Adipocyte (in vitro differentiated cells): ENCODE measurements at regions not wholly inside any gene's neighbourhood (a gene's known extent, or its start where the extent isn't known, plus 50 kb on each side); places are given as distances from the start of the nearest gene placed in this dataset.

Experiments
- DNase-seq: peaks from one replicate; pipeline ENCODE4 v3.0.0-alpha.2; 2015; ENCODE audit warnings: low read depth
- H3K27me3 ChIP-seq: replicated peaks from 2 replicates; pipeline ENCODE4 v1.7.0; 2013; ENCODE audit warnings: mild to moderate bottlenecking, low read length, moderate library complexity; ENCODE audit not compliant: control insufficient read depth, insufficient read depth
- H3K36me3 ChIP-seq: 2 replicates; pipeline ENCODE4 v1.7.0; 2013; ENCODE audit warnings: low read length, mild to moderate bottlenecking, moderate library complexity; ENCODE audit not compliant: control insufficient read depth, insufficient read depth, severe bottlenecking
- H3K4me1 ChIP-seq: 2 replicates; pipeline ENCODE4 v1.7.0; 2013; ENCODE audit warnings: mild to moderate bottlenecking, low read length, moderate library complexity; ENCODE audit not compliant: control insufficient read depth, insufficient read depth
- H3K4me3 ChIP-seq: 2 replicates; pipeline ENCODE4 v1.7.0; 2013; ENCODE audit warnings: mild to moderate bottlenecking, low read length, moderate library complexity
- H3K9ac ChIP-seq: 2 replicates; pipeline ENCODE4 v1.7.0; 2013; ENCODE audit warnings: mild to moderate bottlenecking, low read length, moderate library complexity
- H3K9me3 ChIP-seq: 2 replicates; pipeline ENCODE4 v1.7.0; 2013; ENCODE audit warnings: mild to moderate bottlenecking, low read length, moderate library complexity; ENCODE audit not compliant: control insufficient read depth

DNA sequence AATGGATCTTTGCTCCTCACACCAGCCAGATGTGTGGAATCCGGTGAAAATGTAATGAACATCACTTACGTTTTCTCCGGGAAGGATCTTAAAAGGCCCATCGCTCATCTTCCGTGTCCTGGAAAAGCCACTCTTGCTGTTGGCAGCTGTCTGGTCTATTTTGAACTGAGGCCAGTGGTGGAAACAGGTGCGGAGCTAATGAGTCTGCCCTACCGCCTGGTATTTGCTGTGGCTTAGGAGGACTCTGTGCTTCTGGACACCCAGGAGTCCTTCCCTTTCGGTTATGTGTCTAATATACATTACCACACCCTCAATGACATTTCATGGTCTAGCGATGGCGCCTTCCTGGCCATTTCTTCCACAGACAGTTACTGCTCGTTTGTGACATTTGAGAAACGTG, 264.2 kb upstream of the PREP start:
- Histone ChIP-seq H3K4me1 (peaks cover 5% of the 10 kb centered on the region), H3K4me3 (no peak overlapping the region), H3K9me3 (peaks cover 10% of the 10 kb centered on the region), H3K27me3 (no peaks in the 10 kb centered on the region), H3K36me3 (no peaks in the 10 kb centered on the region), H3K9ac (no peak overlapping the region)
- DNase-seq: no peak

DNA sequence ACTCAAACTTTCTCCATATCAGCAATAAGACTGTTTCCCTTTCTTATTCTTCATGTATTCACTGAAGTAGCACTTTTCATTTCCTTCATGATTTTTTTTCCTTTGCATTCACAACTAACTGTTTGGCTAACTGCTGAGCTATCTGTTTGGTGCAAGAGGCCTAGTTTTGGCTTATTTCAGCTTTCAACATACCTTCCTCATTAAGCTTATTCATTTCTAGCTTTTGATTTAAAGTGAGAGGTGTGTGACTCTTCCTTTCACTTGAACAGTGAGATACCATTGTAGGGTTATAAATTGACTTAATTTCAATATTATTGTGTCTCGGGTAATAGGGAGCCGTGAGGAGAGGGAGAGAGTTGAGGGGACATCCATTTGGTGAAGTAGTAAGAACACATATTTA, 262.0 kb upstream of the PREP start:
- H3K4me1 ChIP-seq: peaks cover 5% of the 10 kb centered on the region
- no peak for DNase-seq
- H3K27me3 ChIP-seq: no peaks in the 10 kb centered on the region
- no peak overlapping the region for H3K4me3 ChIP-seq
- H3K9me3 ChIP-seq: peaks cover 10% of the 10 kb centered on the region
- H3K9ac ChIP-seq: no peak overlapping the region
- no peaks in the 10 kb centered on the region for H3K36me3 ChIP-seq

DNA sequence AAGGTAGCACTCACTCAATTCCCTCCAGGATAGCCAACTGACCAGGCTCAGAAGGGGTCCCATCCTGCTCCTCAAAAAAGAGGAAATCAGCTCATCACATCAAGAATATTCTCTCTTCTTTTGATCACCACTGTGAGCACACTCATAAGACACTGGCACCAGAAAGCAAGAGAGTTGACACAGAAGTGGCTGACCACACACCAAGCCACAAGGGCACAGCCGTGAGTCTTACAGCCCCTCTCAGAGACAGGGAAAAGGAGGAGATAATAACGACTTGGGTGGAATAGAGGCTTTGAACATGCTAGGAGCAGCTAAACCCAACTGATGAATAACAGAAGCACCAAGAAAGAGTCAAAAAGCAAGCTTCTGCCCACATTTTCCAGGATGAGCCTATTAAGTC, 249.1 kb upstream of the PREP start:
- Histone ChIP-seq H3K9me3 (peaks cover 4% of the 10 kb centered on the region), H3K4me3 (no peak overlapping the region), H3K9ac (no peak overlapping the region), H3K27me3 (peaks cover 5% of the 10 kb centered on the region), H3K4me1 (no peaks in the 10 kb centered on the region), H3K36me3 (no peaks in the 10 kb centered on the region)
- DNase-seq: no peak

DNA sequence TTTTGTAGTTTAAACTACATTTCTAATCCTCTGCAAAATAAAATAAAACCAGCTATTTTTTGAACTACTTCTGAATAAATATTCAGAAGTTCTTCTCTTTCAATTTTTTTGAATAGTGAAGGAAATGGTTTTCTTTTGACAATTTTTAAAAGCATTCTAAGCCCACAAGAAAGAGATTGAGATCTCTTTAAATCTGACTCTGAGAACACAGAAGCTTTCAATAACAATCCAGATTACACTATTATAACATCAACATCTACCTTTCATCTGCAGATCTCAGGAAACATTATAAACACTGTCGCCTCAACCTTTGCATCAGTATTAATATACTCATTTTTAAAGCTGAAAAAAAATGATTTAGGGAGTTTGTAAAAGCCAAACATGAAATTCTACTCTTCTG, 247.5 kb upstream of the PREP start:
- no peak overlapping the region for H3K9ac ChIP-seq
- H3K9me3 ChIP-seq: peaks cover 4% of the 10 kb centered on the region
- no peaks in the 10 kb centered on the region for H3K36me3 ChIP-seq
- H3K4me1 ChIP-seq: no peaks in the 10 kb centered on the region
- H3K27me3 ChIP-seq: peaks cover 5% of the 10 kb centered on the region
- no peak for DNase-seq
- H3K4me3 ChIP-seq: no peak overlapping the region

DNA sequence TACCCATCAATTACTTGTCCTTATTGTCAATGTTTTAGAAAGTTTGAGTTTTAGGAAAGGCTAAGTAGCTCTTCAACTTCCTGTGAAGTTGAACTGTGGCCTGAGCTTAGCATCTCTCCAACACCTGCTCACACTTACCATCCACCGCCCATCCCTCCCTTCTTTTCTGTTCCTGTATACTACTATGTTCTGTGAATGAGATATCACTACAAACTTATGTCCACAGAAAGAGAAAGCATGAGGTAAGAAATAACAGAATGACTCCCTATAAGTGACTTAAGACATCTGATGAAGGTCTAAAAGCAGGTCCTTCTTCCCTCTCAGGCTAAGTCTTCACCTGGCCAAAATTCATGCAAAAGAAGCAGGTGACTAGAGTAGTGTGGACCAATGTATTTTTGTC, 246.3 kb upstream of the PREP start:
- H3K9me3 ChIP-seq: peaks cover 4% of the 10 kb centered on the region

DNA sequence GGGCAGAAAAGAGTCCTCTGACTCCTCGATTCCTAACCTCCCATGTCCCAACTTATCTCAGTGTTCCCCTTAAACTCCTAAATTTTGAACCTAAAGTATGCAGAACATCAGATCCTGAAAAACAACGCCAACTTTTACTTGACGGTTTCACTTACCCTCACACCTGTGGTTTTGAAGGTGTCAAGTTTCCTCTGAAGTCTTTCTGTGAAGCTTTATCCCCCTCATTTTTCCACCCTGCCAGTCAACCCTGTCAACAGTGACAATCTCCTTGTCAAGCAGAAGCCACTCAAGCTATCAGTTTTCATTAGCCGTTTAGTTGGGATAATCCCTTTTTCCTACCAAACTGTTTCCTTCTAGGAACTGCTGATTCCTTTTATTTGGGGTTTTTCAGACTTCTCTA, 245.4 kb upstream of the PREP start:
- Histone ChIP-seq H3K27me3 (peaks cover 5% of the 10 kb centered on the region), H3K36me3 (no peaks in the 10 kb centered on the region), H3K4me3 (no peak overlapping the region), H3K4me1 (no peaks in the 10 kb centered on the region), H3K9me3 (no peaks in the 10 kb centered on the region), H3K9ac (no peak overlapping the region)
- DNase-seq: no peak

More for the DNA sequence above, 246.3 kb upstream of the PREP start:
- no peak for DNase-seq
- peaks cover 5% of the 10 kb centered on the region for H3K27me3 ChIP-seq
- no peak overlapping the region for H3K4me3 ChIP-seq
- H3K4me1 ChIP-seq: no peaks in the 10 kb centered on the region
- H3K36me3 ChIP-seq: no peaks in the 10 kb centered on the region
- no peak overlapping the region for H3K9ac ChIP-seq

DNA sequence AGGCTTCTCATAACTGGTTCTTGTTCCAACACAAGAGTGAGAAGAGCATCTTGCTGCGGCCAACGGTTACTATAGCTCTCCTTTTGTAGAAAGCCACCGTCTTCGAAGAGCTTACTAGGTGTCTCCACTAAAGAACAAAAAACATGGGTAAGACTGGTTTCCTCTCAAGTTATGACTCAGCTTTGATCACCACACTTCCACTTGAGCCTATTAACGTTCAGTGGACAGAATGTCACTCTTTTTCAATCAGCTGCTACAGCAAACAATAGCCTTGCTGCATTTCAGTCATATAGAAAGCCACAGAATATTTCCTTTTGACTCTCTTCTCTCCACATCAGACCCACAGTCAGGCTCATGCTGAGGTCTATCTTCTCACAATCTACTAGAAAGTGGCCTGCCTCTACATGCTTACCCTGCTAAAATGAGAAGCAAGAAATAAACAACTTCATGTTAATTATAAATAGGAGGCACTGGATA, 243.5 kb upstream of the PREP start:
- no peak overlapping the region for H3K9ac ChIP-seq
- no peaks in the 10 kb centered on the region for H3K9me3 ChIP-seq
- no peaks in the 10 kb centered on the region for H3K36me3 ChIP-seq
- peaks cover 5% of the 10 kb centered on the region for H3K27me3 ChIP-seq
- H3K4me3 ChIP-seq: no peak overlapping the region
- DNase-seq: no peak
- H3K4me1 ChIP-seq: no peaks in the 10 kb centered on the region

DNA sequence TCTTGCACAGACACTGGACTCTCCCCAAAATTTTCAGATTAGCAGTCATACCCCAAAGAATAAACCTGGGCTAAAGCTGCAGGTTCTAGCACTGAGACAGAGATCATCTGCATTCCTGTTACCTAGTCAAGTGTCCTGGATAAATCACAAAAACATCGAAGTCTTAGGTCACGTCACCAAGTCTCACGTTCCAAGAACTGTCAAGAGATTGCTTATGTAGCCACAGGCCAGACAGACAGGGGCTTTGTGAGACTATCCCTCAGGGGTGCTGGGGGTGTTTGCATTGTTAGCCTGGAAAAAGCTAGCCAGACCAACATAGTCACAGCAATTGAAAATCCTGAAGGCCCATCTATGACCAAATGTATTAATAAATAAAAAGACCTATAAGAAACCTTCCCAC, 243.1 kb upstream of the PREP start:
- Histone ChIP-seq H3K36me3 (no peaks in the 10 kb centered on the region), H3K9ac (no peak overlapping the region), H3K4me3 (no peak overlapping the region), H3K9me3 (no peaks in the 10 kb centered on the region), H3K4me1 (no peaks in the 10 kb centered on the region), H3K27me3 (peaks cover 5% of the 10 kb centered on the region)
- DNase-seq: no peak

DNA sequence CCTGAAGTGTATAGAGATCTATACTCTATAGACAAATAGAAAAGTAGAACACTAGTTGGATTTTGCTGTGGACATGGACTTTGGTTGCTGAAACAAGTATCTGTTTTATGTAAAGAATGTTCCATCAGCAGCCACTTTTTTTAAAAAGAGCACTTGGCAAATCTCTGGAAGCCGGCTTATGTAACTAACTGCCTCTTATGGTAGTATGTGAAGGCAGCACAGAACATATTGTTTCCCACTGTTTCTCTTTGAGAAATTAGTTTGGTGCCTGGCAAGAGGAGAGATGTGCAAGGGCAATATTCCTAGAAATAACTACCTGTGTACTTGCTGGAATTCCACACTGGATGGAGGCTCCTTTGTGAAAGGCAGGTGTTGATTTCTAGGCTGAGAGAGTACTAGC, 242.3 kb upstream of the PREP start:
- Histone ChIP-seq H3K4me3 (no peak overlapping the region), H3K9me3 (no peaks in the 10 kb centered on the region)
- DNase-seq: peak; percentile 48

DNA sequence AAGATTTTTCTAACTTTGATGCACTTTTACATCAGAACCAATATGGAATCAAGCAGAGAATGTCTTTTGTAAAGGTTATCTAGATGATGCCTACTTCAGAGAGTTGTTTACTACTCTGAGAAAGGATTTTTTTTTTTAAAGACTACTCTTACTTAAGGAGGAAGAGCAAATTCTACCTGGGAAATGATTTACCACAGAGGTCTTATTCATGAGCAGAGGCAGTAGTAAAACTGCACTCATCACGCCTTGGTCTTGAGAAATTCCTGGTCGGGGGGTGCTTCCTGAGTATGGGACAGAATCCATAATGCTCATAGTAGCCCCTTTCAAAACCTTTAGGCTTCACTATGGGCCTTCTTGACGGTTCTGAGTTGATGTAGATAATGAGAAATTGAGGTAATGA, 241.8 kb upstream of the PREP start:
- H3K9ac ChIP-seq: no peak overlapping the region
- no peak for DNase-seq
- H3K36me3 ChIP-seq: no peaks in the 10 kb centered on the region
- H3K4me1 ChIP-seq: no peaks in the 10 kb centered on the region
- peaks cover 5% of the 10 kb centered on the region for H3K27me3 ChIP-seq
- H3K9me3 ChIP-seq: no peaks in the 10 kb centered on the region
- no peak overlapping the region for H3K4me3 ChIP-seq

More for the DNA sequence above, 242.3 kb upstream of the PREP start:
- Histone ChIP-seq H3K4me1 (no peaks in the 10 kb centered on the region), H3K27me3 (peaks cover 5% of the 10 kb centered on the region), H3K36me3 (no peaks in the 10 kb centered on the region), H3K9ac (no peak overlapping the region)

DNA sequence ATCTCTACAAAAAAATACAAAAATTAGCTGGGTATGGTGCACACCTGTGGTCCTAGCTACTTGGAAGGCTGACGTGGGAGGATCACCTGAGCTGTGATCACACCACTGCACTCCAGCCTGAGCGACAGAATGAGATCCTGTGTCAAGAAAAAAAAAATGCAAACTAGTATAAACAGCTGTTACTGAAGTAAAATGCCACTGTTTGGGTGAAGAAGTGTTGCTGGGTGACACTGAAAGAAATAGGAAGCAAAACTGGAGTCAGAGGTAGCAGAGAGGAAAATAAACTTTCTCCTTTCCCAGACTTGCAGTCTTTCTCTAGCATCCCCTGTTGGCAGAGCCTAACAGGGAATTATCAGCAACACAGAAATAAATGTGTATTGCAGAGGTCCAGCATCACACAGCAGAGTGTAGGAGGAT, 241.2 kb upstream of the PREP start:
- Histone ChIP-seq H3K4me1 (no peaks in the 10 kb centered on the region), H3K4me3 (no peak overlapping the region)

DNA sequence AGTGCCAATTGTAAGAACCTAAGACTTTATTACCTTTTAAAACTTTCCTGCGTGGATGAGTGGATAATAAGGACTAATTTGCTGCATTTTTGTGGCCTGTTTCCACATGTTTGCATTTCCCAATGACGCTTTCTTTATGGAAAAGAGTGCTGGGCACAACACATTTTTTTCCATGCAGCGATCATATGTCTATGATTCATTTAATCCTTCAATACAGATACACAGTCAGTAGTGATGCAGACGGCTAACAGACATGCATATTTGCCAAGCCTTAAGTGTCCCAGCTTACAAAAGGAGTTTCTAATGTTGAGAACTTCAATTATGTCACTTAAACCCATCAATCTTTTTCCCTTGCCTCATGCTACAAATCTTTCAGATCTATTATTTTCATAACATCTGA, 239.8 kb upstream of the PREP start:
- no peaks in the 10 kb centered on the region for H3K4me1 ChIP-seq
- no peaks in the 10 kb centered on the region for H3K9me3 ChIP-seq
- no peak overlapping the region for H3K9ac ChIP-seq
- no peaks in the 10 kb centered on the region for H3K36me3 ChIP-seq
- peak; percentile 81 for DNase-seq
- no peak overlapping the region for H3K4me3 ChIP-seq
- no peaks in the 10 kb centered on the region for H3K27me3 ChIP-seq

More for the DNA sequence above, 241.2 kb upstream of the PREP start:
- H3K27me3 ChIP-seq: peaks cover 5% of the 10 kb centered on the region
- H3K36me3 ChIP-seq: no peaks in the 10 kb centered on the region
- no peak for DNase-seq
- H3K9me3 ChIP-seq: no peaks in the 10 kb centered on the region
- no peak overlapping the region for H3K9ac ChIP-seq
